ENCODE measurements at regions not wholly inside any gene's neighbourhood (a gene's known extent, or its start where the extent isn't known, plus 50 kb on each side); places are given as distances from the start of the nearest gene placed in this dataset.

DNA sequence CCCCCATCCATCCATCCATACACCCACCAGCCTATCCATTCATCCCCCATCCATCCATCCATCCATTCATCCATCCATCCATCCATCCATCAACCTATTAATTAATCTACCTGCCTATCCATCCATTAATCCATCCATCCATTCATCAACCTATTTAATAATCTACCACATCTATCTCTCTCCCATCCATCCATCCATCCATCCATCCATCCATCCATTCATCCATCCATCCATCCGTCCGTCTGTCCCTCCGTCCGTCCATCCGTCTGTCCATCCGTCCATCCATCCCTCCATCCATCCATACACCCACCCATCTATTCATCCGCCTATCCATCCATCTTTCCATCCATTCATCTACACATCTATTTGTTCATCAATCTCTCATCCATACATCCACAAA lies 205.3 kb downstream of the VRK1 start:
- H3K9me2 ChIP-seq, result no peaks in the 10 kb centered on the region
- no peaks in the 10 kb centered on the region for H4K20me1 ChIP-seq (ENCODE audit: insufficient read depth)
- no peak overlapping the region for H3K9ac ChIP-seq
- H3F3A ChIP-seq (replicated peaks; ENCODE audit: insufficient read depth), result no peaks in the 10 kb centered on the region
- peaks cover 0 to 7% of the 10 kb centered on the region in 2 experiments; a peak in 1 of 4 replicates for H3K4me1 ChIP-seq (ENCODE audit: control insufficient read depth in 1 of 2, insufficient read depth in 2 of 2, low read depth in 1 of 2, low read length in 1 of 2)
- ChIA-PET POLR2A (no interaction called here), CTCF (no interaction called here)
- TF ChIP-seq ZBTB33 (IDR thresholded peaks at IDR 0.05; ENCODE audit: borderline replicate concordance, low read depth) (no peak), TAF1 (IDR thresholded peaks at IDR 0.05; ENCODE audit: borderline replicate concordance, low read depth, low read length) (no peak), EP300 (IDR thresholded peaks at IDR 0.05; ENCODE audit: borderline replicate concordance in 1 of 2, low read depth in 1 of 2, low read length in 1 of 2) (no peak), NRF1 (IDR thresholded peaks at IDR 0.05; ENCODE audit: low read depth, low read length) (no peak), FOXM1 (IDR thresholded peaks at IDR 0.05; ENCODE audit: low read depth) (no peak), NFIC (IDR thresholded peaks at IDR 0.05; ENCODE audit: borderline replicate concordance) (no peak), GABPA (IDR thresholded peaks at IDR 0.05; ENCODE audit: low read depth) (no peak), POLR2AphosphoS5 (IDR thresholded peaks at IDR 0.05; ENCODE audit: low read depth, low read length) (no peak)
- no peaks in the 10 kb centered on the region for H3K27me3 ChIP-seq (ENCODE audit: insufficient read depth)
- no peak for DNase-seq
- no peaks in the 10 kb centered on the region for H3K36me3 ChIP-seq (replicated peaks in 1 of 2; ENCODE audit: control insufficient read depth in 1 of 2, insufficient read depth in 2 of 2, low read length in 1 of 2)
- no peak overlapping the region for H2AFZ ChIP-seq (ENCODE audit: low read depth)
- H3K9me3 ChIP-seq, result no peaks in the 10 kb centered on the region
- no peaks in the 10 kb centered on the region for H3K79me2 ChIP-seq (ENCODE audit: insufficient read depth)
- WGBS (ENCODE audit: low lambda C conversion rate), result 47% methylated on average over 7 of the region's 7 CpGs
- H3K4me2 ChIP-seq, result no peak overlapping the region
- H3K4me3 ChIP-seq (ENCODE audit: low read depth in 2 of 2, low read length in 1 of 2), result no peak overlapping the region
- no peak overlapping the region for H3K27ac ChIP-seq (ENCODE audit: low read depth in 2 of 2, low read length in 1 of 2)

- 37% methylated on average over 7 of the region's 7 CpGs for WGBS (ENCODE audit: low lambda C conversion rate)
- TF ChIP-seq FOXM1 (IDR thresholded peaks at IDR 0.05; ENCODE audit: low read depth) (no peak), NRF1 (IDR thresholded peaks at IDR 0.05; ENCODE audit: low read depth, low read length) (no peak), TEAD4 (IDR thresholded peaks at IDR 0.05; ENCODE audit: borderline replicate concordance, insufficient read depth) (no peak), RXRA (IDR thresholded peaks at IDR 0.05; ENCODE audit: borderline replicate concordance, low read depth) (no peak), EP300 (IDR thresholded peaks at IDR 0.05; ENCODE audit: borderline replicate concordance in 1 of 2, low read depth in 1 of 2, low read length in 1 of 2) (no peak), USF2 (IDR thresholded peaks at IDR 0.05; ENCODE audit: borderline replicate concordance, low read depth, low read length) (no peak), ELF1 (IDR thresholded peaks at IDR 0.05) (no peak)
- TF ChIP-seq, protein P1, sequence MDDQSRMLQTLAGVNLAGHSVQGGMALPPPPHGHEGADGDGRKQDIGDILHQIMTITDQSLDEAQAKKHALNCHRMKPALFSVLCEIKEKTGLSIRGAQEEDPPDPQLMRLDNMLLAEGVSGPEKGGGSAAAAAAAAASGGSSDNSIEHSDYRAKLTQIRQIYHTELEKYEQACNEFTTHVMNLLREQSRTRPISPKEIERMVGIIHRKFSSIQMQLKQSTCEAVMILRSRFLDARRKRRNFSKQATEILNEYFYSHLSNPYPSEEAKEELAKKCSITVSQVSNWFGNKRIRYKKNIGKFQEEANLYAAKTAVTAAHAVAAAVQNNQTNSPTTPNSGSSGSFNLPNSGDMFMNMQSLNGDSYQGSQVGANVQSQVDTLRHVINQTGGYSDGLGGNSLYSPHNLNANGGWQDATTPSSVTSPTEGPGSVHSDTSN (IDR thresholded peaks at IDR 0.05), result no peak
- Histone ChIP-seq H3K27me3 (ENCODE audit: insufficient read depth) (no peaks in the 10 kb centered on the region), H3K4me1 (ENCODE audit: control insufficient read depth in 1 of 2, insufficient read depth in 2 of 2, low read depth in 1 of 2, low read length in 1 of 2) (peaks cover 0 to 7% of the 10 kb centered on the region in 2 experiments; a peak in 1 of 4 replicates), H4K20me1 (ENCODE audit: insufficient read depth) (no peaks in the 10 kb centered on the region), H3K9me2 (no peaks in the 10 kb centered on the region), H3K9me3 (no peaks in the 10 kb centered on the region), H3K36me3 (replicated peaks in 1 of 2; ENCODE audit: control insufficient read depth in 1 of 2, insufficient read depth in 2 of 2, low read length in 1 of 2) (no peaks in the 10 kb centered on the region), H3K4me2 (no peak overlapping the region), H3K27ac (ENCODE audit: low read depth in 2 of 2, low read length in 1 of 2) (no peak overlapping the region), H3K79me2 (ENCODE audit: insufficient read depth) (no peaks in the 10 kb centered on the region), H3K4me3 (ENCODE audit: low read depth in 2 of 2, low read length in 1 of 2) (no peak overlapping the region), H3F3A (replicated peaks; ENCODE audit: insufficient read depth) (no peaks in the 10 kb centered on the region), H3K9ac (no peak overlapping the region), H2AFZ (ENCODE audit: low read depth) (no peak overlapping the region)
- POLR2A ChIA-PET, result no interaction called here
- no peak for DNase-seq
- CTCF ChIA-PET, result no interaction called here
Measured at GRCh38 chr14:97005934-97006333, 208.8 kb downstream of the VRK1 start.

All from SK-N-SH (cell line).